Dedifferentiated amniotic fluid mesenchymal stem cell (primary cell): ENCODE measurements at regions not wholly inside any gene's neighbourhood (a gene's known extent, or its start where the extent isn't known, plus 50 kb on each side); places are given as distances from the start of the nearest gene placed in this dataset.

Experiments used
- DNase-seq: peaks from one replicate; pipeline ENCODE4 v3.0.0-alpha.2; 2016; ENCODE audit errors: extremely low spot score

GRCh38 chr12:75568393-75568792 lies 57.0 kb upstream of the KRR1 start:
- DNase-seq: no peak

- DNase-seq: no peak
These were observed 54.4 kb upstream of the KRR1 start for GRCh38 chr12:75565795-75566194.

- no peak for DNase-seq
These were observed 53.4 kb upstream of the KRR1 start for GRCh38 chr12:75564852-75565251.

GRCh38 chr12:75564398-75564797 lies 53.0 kb upstream of the KRR1 start:
- no peak for DNase-seq

- DNase-seq: no peak
These were observed 51.9 kb upstream of the KRR1 start for GRCh38 chr12:75563351-75563750.

- DNase-seq: no peak
These were observed 50.5 kb upstream of the KRR1 start for GRCh38 chr12:75561921-75562320.
